Stimulated activated naive CD8-positive, alpha-beta T cell treated with anti-CD3 and anti-CD28 coated beads, Interleukin-15, Interleukin-2, amounts not matched to agents 100 ng/mL and 50 ng/mL, for 24 hours (primary cell): ENCODE measurements at regions not wholly inside any gene's neighbourhood (a gene's known extent, or its start where the extent isn't known, plus 50 kb on each side); places are given as distances from the start of the nearest gene placed in this dataset.

Source experiments
- H3K27ac Mint-ChIP-seq: one replicate; pipeline ENCODE4 v1.8.0; 2021; ENCODE audit warnings: mild to moderate bottlenecking, mixed read lengths
- H3K27me3 Mint-ChIP-seq: one replicate; pipeline ENCODE4 v1.8.0; 2021; ENCODE audit warnings: mixed read lengths
- H3K36me3 Mint-ChIP-seq: one replicate; pipeline ENCODE4 v1.8.0; 2021; ENCODE audit warnings: low read depth, mixed read lengths
- H3K4me1 Mint-ChIP-seq: one replicate; pipeline ENCODE4 v1.8.0; 2021; ENCODE audit warnings: low read depth, mixed read lengths
- H3K4me3 Mint-ChIP-seq: one replicate; pipeline ENCODE4 v1.8.0; 2021; ENCODE audit warnings: mild to moderate bottlenecking, mixed read lengths
- H3K9me3 Mint-ChIP-seq: one replicate; pipeline ENCODE4 v1.8.0; 2021; ENCODE audit warnings: mixed read lengths

DNA sequence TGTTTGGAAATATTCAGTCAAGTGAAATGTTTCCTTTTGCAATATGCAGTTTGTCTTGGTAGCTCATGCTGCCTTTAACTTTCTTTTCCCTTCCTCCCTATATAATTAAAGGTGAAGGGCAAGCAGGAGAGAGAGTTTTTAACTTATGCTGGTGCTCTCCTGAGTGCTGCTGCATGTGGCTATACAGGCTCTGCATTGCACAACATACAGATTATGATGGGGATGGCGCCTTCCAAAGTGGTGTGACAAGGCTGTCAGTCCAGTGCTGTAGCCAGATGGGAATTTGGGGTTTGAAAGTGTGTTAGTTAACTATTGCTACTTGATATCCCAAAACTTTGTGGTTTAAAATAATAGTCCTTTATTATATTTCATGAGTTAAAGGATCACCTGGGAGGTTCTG lies 199.0 kb downstream of the ATP23 start:
- H3K9me3 Mint-ChIP-seq, result peaks cover 4% of the 10 kb centered on the region
- no peaks in the 10 kb centered on the region for H3K4me1 Mint-ChIP-seq
- H3K27me3 Mint-ChIP-seq, result peaks cover 3% of the 10 kb centered on the region
- no peaks in the 10 kb centered on the region for H3K36me3 Mint-ChIP-seq
- no peak overlapping the region for H3K27ac Mint-ChIP-seq
- no peak overlapping the region for H3K4me3 Mint-ChIP-seq

DNA sequence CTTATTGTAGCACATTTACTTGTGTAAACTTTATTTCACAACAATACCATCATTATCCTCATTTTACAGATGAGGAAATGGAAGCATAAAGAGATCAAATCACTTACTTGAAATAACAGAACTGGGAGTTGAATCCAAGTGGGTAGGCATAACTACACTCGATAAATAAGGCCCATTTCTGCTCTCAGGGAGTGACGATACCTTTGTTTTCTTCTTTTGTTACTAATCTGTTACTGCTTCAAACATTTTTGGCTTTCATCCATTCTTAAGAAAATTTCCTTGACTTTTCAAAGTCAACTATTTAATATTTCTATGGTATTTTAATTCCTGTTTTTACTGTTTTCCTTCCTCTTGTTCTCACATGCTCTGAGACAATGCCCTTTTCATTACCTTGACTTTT lies 201.6 kb downstream of the ATP23 start:
- H3K4me1 Mint-ChIP-seq, result no peaks in the 10 kb centered on the region
- H3K9me3 Mint-ChIP-seq, result peaks cover 11% of the 10 kb centered on the region
- H3K4me3 Mint-ChIP-seq, result no peak overlapping the region
- H3K27me3 Mint-ChIP-seq, result peaks cover 15% of the 10 kb centered on the region
- no peak overlapping the region for H3K27ac Mint-ChIP-seq
- H3K36me3 Mint-ChIP-seq, result no peaks in the 10 kb centered on the region

DNA sequence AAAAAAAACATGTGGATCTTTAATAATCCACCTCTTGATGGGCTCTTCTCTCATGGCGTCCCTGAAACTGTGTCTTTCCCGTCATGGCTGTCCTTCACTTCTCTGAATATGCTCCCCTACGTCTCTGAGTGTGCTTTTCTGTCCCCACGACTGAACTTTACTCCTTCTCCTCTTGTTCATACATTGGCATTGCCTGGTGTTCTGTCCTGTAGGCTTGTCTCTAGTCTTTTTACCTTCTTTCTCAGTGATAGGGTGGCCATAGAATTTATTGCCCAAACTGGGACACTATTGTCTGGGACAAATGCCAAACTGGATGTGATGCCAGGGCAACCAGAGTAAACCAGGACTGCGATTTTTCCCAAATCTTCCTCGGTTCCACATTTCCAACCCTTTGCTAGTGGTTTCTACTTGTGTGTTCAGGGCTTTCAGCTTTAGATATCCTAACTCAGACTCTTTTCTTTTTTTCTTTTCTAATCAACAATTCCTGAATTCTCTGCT lies 202.2 kb downstream of the ATP23 start:
- H3K4me3 Mint-ChIP-seq, result no peak overlapping the region
- H3K27me3 Mint-ChIP-seq, result peaks cover 15% of the 10 kb centered on the region
- no peaks in the 10 kb centered on the region for H3K36me3 Mint-ChIP-seq
- no peak overlapping the region for H3K27ac Mint-ChIP-seq
- H3K4me1 Mint-ChIP-seq, result no peaks in the 10 kb centered on the region
- H3K9me3 Mint-ChIP-seq, result peaks cover 11% of the 10 kb centered on the region

DNA sequence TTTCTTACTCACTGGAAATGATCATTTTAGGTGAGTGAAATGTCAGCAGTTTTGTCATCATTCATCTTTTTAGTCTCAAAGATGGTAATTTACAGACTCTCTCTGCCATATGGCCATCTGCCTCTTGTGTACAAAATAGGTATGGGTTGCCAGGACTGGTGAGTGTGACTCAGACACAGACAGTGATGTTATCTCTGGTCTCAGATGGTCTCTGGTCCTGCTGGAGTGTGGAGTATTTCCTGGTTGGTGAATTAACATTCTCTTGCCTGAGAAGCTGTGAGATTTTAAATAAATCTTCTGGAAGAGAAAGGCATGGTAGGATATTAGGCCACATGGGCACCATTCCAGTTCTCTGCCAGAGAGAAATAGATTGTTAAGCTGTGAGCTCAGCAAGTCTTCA lies 207.0 kb downstream of the ATP23 start:
- H3K9me3 Mint-ChIP-seq, result peaks cover 11% of the 10 kb centered on the region
- no peak overlapping the region for H3K4me3 Mint-ChIP-seq
- H3K36me3 Mint-ChIP-seq, result no peaks in the 10 kb centered on the region
- H3K27ac Mint-ChIP-seq, result no peak overlapping the region
- no peaks in the 10 kb centered on the region for H3K4me1 Mint-ChIP-seq
- H3K27me3 Mint-ChIP-seq, result peaks cover 19% of the 10 kb centered on the region

DNA sequence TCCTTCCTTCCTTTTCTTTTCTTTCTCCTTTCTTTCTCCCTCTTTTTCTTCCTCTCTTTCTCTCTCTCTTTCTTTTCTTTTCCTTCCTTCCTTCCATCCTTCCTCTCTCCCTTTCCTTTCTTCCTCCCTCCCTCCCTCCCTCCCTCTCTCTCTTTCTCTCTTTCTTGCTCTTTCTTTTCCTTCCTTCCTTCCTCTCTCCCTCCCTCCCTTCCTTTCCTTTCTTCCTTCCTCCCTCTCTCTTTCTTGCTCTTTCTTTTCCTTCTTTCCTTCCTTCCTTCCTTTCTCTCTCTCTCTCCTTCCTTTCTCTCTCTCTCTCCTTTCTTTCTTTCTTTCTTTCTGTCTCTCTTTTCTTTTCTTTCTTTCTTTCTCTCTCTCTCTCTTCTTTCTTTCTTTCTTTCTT lies 207.6 kb downstream of the ATP23 start:
- Mint-ChIP-seq H3K27ac (no peak overlapping the region), H3K27me3 (peaks cover 19% of the 10 kb centered on the region), H3K4me1 (no peaks in the 10 kb centered on the region), H3K4me3 (no peak overlapping the region), H3K36me3 (no peaks in the 10 kb centered on the region), H3K9me3 (peaks cover 11% of the 10 kb centered on the region)

DNA sequence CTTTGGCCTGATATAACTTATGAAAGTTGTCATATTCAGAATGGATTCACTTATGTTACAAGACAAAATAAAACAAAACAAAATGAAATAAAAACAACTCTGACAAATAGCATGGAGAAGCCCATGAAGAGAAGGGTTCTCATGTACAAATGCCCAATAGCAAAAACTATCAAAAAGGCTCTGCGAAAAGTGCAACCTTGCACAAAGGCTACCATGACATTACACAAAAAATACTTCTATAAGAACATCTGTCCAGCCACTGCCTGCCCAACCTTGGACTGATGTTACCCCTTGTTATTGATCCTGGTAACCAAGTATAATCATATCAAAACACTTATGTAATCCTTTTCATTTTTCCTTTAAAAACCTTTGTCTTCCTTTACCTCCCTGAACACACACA lies 213.0 kb downstream of the ATP23 start:
- Mint-ChIP-seq H3K36me3 (no peaks in the 10 kb centered on the region), H3K27ac (no peak overlapping the region), H3K4me1 (no peaks in the 10 kb centered on the region), H3K4me3 (no peak overlapping the region), H3K27me3 (peaks cover 8% of the 10 kb centered on the region), H3K9me3 (no peaks in the 10 kb centered on the region)

DNA sequence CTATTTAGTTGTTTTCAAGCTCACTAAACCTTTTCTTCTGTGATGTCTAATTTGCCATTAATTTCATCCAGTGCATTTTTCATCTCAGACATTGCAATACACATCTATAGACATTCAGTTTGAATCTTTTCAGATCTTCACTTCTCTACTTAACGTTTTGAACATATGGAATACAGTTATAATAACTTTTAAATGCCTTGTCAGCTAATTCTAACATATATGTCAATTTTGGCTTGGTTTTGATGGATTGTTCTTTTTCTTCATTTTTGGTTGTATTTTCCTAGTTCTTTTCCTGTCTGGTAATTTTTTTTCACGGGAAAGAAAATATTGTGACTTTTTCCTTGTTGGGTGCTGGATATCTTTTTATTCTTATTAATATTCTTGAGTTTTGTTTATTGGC lies 215.3 kb downstream of the ATP23 start:
- no peaks in the 10 kb centered on the region for H3K4me1 Mint-ChIP-seq
- H3K27me3 Mint-ChIP-seq, result peaks cover 8% of the 10 kb centered on the region
- H3K9me3 Mint-ChIP-seq, result no peaks in the 10 kb centered on the region
- H3K27ac Mint-ChIP-seq, result no peak overlapping the region
- no peaks in the 10 kb centered on the region for H3K36me3 Mint-ChIP-seq
- no peak overlapping the region for H3K4me3 Mint-ChIP-seq

DNA sequence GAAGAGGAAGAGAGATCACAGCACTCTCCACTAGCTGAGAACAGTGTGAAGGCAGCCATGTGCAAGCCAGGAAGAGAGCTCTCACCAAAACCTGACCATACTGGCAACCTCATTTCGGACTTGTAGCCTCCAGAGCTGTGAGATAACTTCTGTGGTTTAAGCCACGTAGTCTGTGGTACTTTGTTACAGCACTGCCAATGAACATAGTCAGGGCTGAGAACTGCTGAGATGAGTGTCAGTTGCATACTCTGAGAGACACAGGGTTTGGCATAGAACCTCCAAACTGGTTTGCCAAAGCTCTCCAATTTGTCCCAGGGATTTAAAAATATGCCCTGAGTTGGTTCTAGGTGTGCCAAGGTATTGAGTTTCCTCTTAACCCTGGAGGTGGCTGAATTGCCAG lies 218.6 kb downstream of the ATP23 start:
- Mint-ChIP-seq H3K4me1 (no peaks in the 10 kb centered on the region), H3K36me3 (no peaks in the 10 kb centered on the region), H3K27ac (no peak overlapping the region), H3K27me3 (peaks cover 8% of the 10 kb centered on the region), H3K9me3 (no peaks in the 10 kb centered on the region), H3K4me3 (no peak overlapping the region)

DNA sequence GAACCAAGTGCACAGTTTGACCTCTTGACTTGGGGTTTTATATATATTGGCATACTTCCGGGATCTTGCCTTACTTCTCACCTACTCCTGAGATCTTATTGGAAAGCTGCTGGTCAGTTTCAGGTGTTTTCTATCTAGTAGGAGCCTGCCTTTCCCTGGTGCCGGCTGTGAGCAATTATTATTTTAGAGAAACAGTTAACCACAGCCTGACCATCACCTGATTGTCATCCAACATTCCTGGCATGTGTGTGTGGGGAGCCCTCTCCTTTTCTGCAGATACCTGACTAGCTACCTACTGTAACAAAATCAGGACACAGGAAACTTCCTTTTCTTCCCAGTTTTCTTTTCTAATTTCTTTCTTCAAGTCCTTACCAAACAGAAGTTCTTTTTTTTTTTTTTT lies 220.4 kb downstream of the ATP23 start:
- Mint-ChIP-seq H3K4me3 (no peak overlapping the region), H3K27ac (no peak overlapping the region), H3K9me3 (no peaks in the 10 kb centered on the region)

DNA sequence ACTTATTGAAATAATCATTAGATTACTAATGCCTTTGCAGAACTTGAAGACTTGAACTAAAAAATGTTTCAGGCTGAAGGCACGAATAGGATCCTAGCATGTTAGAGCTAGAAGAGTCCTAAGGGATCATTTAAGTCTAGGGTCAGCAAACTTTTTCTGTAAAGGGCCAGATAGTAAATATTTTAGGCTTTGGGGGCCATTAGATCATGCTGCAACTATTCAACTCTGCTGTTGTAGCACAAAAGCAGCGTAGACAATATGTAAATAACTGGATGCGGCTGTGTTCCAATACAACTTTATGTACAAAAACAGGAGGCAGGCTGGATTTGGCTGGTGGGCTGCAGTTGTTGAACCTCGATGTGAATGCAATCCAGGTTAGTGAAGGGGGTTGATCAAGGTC lies 221.7 kb downstream of the ATP23 start:
- Mint-ChIP-seq H3K9me3 (no peaks in the 10 kb centered on the region), H3K4me3 (no peak overlapping the region), H3K27me3 (no peaks in the 10 kb centered on the region), H3K36me3 (no peaks in the 10 kb centered on the region), H3K4me1 (no peaks in the 10 kb centered on the region), H3K27ac (no peak overlapping the region)

More for the DNA sequence above, 220.4 kb downstream of the ATP23 start:
- Mint-ChIP-seq H3K36me3 (no peaks in the 10 kb centered on the region), H3K4me1 (no peaks in the 10 kb centered on the region), H3K27me3 (peaks cover 8% of the 10 kb centered on the region)

DNA sequence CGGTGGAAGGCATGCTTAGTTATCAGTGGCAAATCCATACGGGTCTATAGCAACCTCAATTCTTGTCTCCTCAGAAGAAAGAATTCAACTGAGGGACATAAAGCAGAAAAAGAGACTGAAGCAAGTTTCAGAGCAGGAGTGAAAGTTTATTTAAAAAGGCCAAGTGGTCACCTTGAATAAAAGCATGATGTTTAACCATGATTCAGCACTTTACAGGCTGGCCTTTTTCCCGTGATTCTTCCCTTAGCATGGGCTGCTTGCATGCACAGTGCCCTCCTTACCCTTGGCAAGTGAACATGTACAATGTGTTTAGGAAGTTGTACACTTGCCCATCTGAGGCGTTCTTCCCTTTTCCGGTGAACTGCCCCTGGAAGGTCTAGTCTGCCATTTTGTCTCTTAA lies 225.3 kb downstream of the ATP23 start:
- H3K27ac Mint-ChIP-seq, result no peak overlapping the region
- no peaks in the 10 kb centered on the region for H3K9me3 Mint-ChIP-seq
- no peaks in the 10 kb centered on the region for H3K36me3 Mint-ChIP-seq
- H3K4me1 Mint-ChIP-seq, result no peaks in the 10 kb centered on the region
- no peak overlapping the region for H3K4me3 Mint-ChIP-seq
- no peaks in the 10 kb centered on the region for H3K27me3 Mint-ChIP-seq

DNA sequence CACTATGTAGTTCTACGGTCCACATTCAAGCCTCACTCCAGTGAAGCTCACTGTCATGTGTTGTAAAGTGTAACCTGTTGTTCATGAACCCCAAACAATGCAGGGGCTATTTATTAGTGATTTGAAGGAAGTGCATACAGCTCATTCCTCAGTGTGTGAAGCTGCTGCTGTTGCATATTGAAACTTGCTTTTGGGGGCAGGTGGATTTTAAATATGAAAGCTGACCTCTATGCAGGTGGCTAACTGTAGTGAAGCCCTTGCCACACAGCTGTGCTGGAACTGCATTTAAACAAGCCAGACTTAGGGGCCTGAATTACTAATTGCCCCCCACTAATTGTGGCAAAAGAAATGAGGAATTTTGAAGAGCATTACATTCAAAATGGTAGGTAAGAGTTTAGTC lies 226.3 kb downstream of the ATP23 start:
- Mint-ChIP-seq H3K4me1 (no peaks in the 10 kb centered on the region), H3K4me3 (no peak overlapping the region), H3K27ac (no peak overlapping the region), H3K27me3 (no peaks in the 10 kb centered on the region), H3K9me3 (no peaks in the 10 kb centered on the region), H3K36me3 (no peaks in the 10 kb centered on the region)

DNA sequence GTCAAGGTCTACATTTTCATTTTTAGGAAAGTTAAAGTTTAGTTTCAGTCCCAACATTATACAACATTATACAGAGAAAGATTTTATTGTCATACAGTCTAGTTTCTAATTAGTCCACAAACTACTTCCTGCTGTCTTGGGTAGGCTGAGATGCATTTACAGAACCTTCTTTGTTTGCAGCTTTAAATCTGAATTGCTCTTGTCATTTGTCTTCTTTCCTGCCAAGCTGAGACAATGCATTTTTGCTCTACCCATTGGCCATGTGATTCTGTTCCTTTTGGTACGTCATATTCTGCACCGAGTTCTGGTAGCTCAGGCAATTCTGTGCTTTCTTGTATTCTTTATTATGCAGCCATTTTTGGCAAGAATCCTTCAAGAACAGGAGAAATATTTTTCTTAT lies 228.5 kb downstream of the ATP23 start:
- Mint-ChIP-seq H3K4me3 (no peak overlapping the region), H3K27ac (no peak overlapping the region), H3K4me1 (no peaks in the 10 kb centered on the region), H3K27me3 (no peaks in the 10 kb centered on the region), H3K9me3 (no peaks in the 10 kb centered on the region), H3K36me3 (no peaks in the 10 kb centered on the region)

DNA sequence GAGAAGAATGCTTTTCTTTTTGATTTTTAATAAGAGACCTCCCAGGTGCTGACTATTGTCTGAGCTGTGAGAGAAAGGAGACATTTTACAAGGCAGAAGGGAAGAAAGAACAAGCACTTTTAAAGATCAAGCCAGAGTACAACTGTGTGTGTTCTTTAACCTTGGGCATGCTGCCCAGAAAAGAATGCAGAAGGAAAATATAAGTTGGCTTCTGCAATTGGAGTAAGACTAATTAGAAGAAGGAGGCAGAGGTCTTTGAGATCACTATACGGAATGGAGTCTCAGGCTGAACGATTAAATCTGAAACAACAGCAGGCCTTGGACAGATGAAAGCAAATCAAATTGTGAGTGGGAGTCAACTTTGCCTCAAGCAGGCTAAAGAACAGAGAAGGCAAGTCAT lies 230.5 kb downstream of the ATP23 start:
- Mint-ChIP-seq H3K4me1 (no peaks in the 10 kb centered on the region), H3K36me3 (no peaks in the 10 kb centered on the region), H3K27me3 (peaks cover 7% of the 10 kb centered on the region), H3K27ac (no peak overlapping the region), H3K4me3 (no peak overlapping the region), H3K9me3 (no peaks in the 10 kb centered on the region)

DNA sequence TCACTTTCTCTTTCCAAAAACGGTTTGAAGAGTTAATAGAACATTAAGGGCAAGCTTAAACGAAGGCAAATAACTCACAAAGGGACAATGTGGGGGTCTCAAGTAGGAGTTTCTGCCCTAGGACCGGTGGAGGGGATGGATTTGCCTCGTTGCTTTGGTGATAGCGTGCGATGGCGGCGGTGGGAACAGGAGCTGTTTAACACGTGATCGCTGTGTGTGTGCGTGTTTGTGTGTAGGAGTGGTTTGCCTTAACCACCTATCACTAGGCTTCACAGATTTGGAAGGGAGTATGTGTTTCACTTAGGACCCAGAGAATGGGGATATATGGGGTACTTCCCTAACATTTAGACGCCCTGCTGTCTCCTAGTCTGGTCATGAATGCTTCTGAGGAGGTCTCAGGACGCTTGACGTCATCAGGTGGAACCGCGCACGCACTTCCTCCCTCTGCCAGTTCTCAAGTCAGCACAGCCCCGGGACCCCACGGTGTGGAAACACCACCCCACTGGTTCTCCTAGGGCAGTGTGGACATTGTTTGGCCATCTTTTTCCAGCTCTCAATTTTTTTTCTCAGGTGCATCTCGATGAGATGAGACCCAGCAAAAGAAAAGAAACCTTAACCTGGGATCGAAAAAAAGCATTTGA lies 231.2 kb downstream of the ATP23 start:
- H3K27me3 Mint-ChIP-seq, result peaks cover 13% of the 10 kb centered on the region
- no peaks in the 10 kb centered on the region for H3K4me1 Mint-ChIP-seq
- no peaks in the 10 kb centered on the region for H3K36me3 Mint-ChIP-seq
- H3K4me3 Mint-ChIP-seq, result no peak overlapping the region
- no peak overlapping the region for H3K27ac Mint-ChIP-seq
- no peaks in the 10 kb centered on the region for H3K9me3 Mint-ChIP-seq

DNA sequence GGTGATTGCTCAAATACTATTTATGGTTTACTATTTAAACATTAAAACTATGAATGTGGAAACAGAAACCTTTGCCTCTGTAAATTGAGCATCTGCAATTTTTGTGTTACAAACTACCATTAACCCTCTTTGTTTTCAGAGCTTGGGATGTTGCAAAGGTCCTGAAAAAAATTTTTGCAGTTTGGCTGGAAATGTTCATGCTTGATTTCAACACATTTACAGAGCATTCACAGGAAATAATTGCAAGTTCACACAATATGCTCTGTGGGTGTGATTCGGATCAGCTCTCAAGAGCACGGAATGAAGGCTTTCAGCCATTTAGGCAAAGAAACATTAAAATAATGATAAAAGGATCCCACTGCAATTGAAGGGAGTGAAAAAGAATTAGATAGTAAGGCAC lies 232.9 kb downstream of the ATP23 start:
- H3K36me3 Mint-ChIP-seq, result no peaks in the 10 kb centered on the region
- no peaks in the 10 kb centered on the region for H3K4me1 Mint-ChIP-seq
- H3K27me3 Mint-ChIP-seq, result peaks cover 17% of the 10 kb centered on the region
- no peaks in the 10 kb centered on the region for H3K9me3 Mint-ChIP-seq
- no peak overlapping the region for H3K27ac Mint-ChIP-seq
- no peak overlapping the region for H3K4me3 Mint-ChIP-seq
